Smooth muscle cell (in vitro differentiated cells): ENCODE measurements at regions not wholly inside any gene's neighbourhood (a gene's known extent, or its start where the extent isn't known, plus 50 kb on each side); places are given as distances from the start of the nearest gene placed in this dataset.

Experiments used
- DNase-seq: peaks from one replicate; lab custom pipeline; 2025; ENCODE audit not compliant: unreplicated experiment; lab: John Stamatoyannopoulos, UW
- H2AFZ ChIP-seq: fragments of 200-600 bp; sonication (generic); 2 replicates; pipeline ENCODE4 v1.6.0; 2016; ENCODE audit warnings: antibody characterized with exemption, low read depth, mild to moderate bottlenecking
- H3F3A ChIP-seq: fragments of 200-600 bp; sonication (generic); 2 replicates; pipeline ENCODE4 v1.6.0; 2017; ENCODE audit warnings: antibody characterized with exemption, low read depth
- H3K27ac ChIP-seq: fragments of 200-600 bp; sonication (generic); 2 replicates; pipeline ENCODE4 v1.5.1; 2016; ENCODE audit warnings: low read depth, mild to moderate bottlenecking
- H3K27me3 ChIP-seq: fragments of 200-600 bp; sonication (generic); 2 replicates; pipeline ENCODE4 v1.6.1; 2016; ENCODE audit warnings: low read depth, mild to moderate bottlenecking
- H3K36me3 ChIP-seq: fragments of 200-600 bp; sonication (generic); 2 replicates; pipeline ENCODE4 v1.5.1; 2016; ENCODE audit warnings: low read depth
- H3K4me1 ChIP-seq: fragments of 200-600 bp; sonication (generic); 2 replicates; pipeline ENCODE4 v1.5.1; 2016; ENCODE audit warnings: low read depth
- H3K4me2 ChIP-seq: fragments of 200-600 bp; sonication (generic); 2 replicates; pipeline ENCODE4 v1.6.0; 2016; ENCODE audit warnings: mild to moderate bottlenecking
- H3K4me3 ChIP-seq: fragments of 200-600 bp; sonication (generic); 2 replicates; pipeline ENCODE4 v1.5.1; 2016; ENCODE audit warnings: mild to moderate bottlenecking
- H3K79me2 ChIP-seq: fragments of 200-600 bp; sonication (generic); 2 replicates; pipeline ENCODE4 v1.6.0; 2016; ENCODE audit warnings: low read depth, mild to moderate bottlenecking
- H3K9ac ChIP-seq: fragments of 200-600 bp; sonication (generic); 2 replicates; pipeline ENCODE4 v1.6.0; 2016; ENCODE audit warnings: low read depth
- H3K9me3 ChIP-seq: fragments of 200-600 bp; sonication (generic); replicated peaks from 2 replicates; pipeline ENCODE4 v1.5.1; 2016; ENCODE audit warnings: low read depth
- H4K20me1 ChIP-seq: fragments of 200-600 bp; sonication (generic); 2 replicates; pipeline ENCODE4 v1.6.0; 2016; ENCODE audit warnings: low read depth
- CTCF ChIP-seq: fragments of 200-600 bp; sonication (generic); IDR thresholded peaks from 2 replicates; pipeline ENCODE4 v1.5.1; 2017; ENCODE audit warnings: borderline replicate concordance, mild to moderate bottlenecking, antibody characterized with exemption; ENCODE audit not compliant: insufficient read depth, poor library complexity, severe bottlenecking
- WGBS: methylation state at CpG from one replicate; pipeline ENCODE4 v1.1.7; 2016; ENCODE audit warnings: low lambda C conversion rate; 5-methylcytosine and 5-hydroxymethylcytosine counted together

GRCh38 chr12:24138041-24138440 lies 188.6 kb upstream of the SOX5 start:
- Histone ChIP-seq H3K36me3 (no peaks in the 10 kb centered on the region), H3K9ac (no peak overlapping the region), H2AFZ (no peak overlapping the region), H3K79me2 (peaks cover 11% of the 10 kb centered on the region), H3K27ac (no peak overlapping the region), H3F3A (no peaks in the 10 kb centered on the region), H3K4me1 (peaks cover 34% of the 10 kb centered on the region), H4K20me1 (no peaks in the 10 kb centered on the region), H3K27me3 (no peaks in the 10 kb centered on the region), H3K9me3 (no peaks in the 10 kb centered on the region), H3K4me2 (no peak overlapping the region), H3K4me3 (no peak overlapping the region)
- no peak for TF ChIP-seq CTCF
- WGBS: 96% methylated on average over 6 of the region's 6 CpGs
- no peak for DNase-seq

GRCh38 chr12:24135158-24135850 lies 185.8 kb upstream of the SOX5 start:
- Histone ChIP-seq H3K79me2 (peaks cover 3% of the 10 kb centered on the region), H3K9ac (no peak overlapping the region), H3K27me3 (no peaks in the 10 kb centered on the region), H3K27ac (peak overlapping the region; percentile 2), H3K9me3 (no peaks in the 10 kb centered on the region), H3K4me3 (no peak overlapping the region), H2AFZ (no peak overlapping the region), H3F3A (no peaks in the 10 kb centered on the region), H3K4me1 (peaks cover 45% of the 10 kb centered on the region), H4K20me1 (no peaks in the 10 kb centered on the region), H3K4me2 (peak overlapping the region; percentile 7), H3K36me3 (no peaks in the 10 kb centered on the region)
- WGBS: 35% methylated on average over 5 of the region's 5 CpGs
- no peak for TF ChIP-seq CTCF
- DNase-seq: no peak

- Histone ChIP-seq H3K9ac (no peak overlapping the region), H2AFZ (no peak overlapping the region), H3K79me2 (peaks cover 8% of the 10 kb centered on the region), H3K27ac (no peak overlapping the region), H3K27me3 (no peaks in the 10 kb centered on the region), H3K9me3 (no peaks in the 10 kb centered on the region), H3K4me2 (peak overlapping the region; percentile 7), H3K36me3 (no peaks in the 10 kb centered on the region), H3K4me1 (peaks cover 45% of the 10 kb centered on the region), H4K20me1 (no peaks in the 10 kb centered on the region), H3F3A (no peaks in the 10 kb centered on the region), H3K4me3 (no peak overlapping the region)
- no peak for TF ChIP-seq CTCF
- DNase-seq: no peak
These were observed 184.6 kb upstream of the SOX5 start for GRCh38 chr12:24134092-24134491.

GRCh38 chr12:24133384-24133783 lies 183.9 kb upstream of the SOX5 start:
- no peaks in the 10 kb centered on the region for H4K20me1 ChIP-seq
- H3K9ac ChIP-seq: no peak overlapping the region
- H3F3A ChIP-seq: no peaks in the 10 kb centered on the region
- no peak for TF ChIP-seq CTCF
- no peak overlapping the region for H3K4me2 ChIP-seq
- no peak overlapping the region for H3K27ac ChIP-seq
- no peaks in the 10 kb centered on the region for H3K9me3 ChIP-seq
- DNase-seq: no peak
- peaks cover 8% of the 10 kb centered on the region for H3K79me2 ChIP-seq
- no peaks in the 10 kb centered on the region for H3K27me3 ChIP-seq
- peaks cover 45% of the 10 kb centered on the region for H3K4me1 ChIP-seq
- H3K4me3 ChIP-seq: no peak overlapping the region
- no peak overlapping the region for H2AFZ ChIP-seq
- 60% methylated on average over 4 of the region's 4 CpGs for WGBS
- no peaks in the 10 kb centered on the region for H3K36me3 ChIP-seq
